ENCODE measurements at regions not wholly inside any gene's neighbourhood (a gene's known extent, or its start where the extent isn't known, plus 50 kb on each side); places are given as distances from the start of the nearest gene placed in this dataset.

DNA sequence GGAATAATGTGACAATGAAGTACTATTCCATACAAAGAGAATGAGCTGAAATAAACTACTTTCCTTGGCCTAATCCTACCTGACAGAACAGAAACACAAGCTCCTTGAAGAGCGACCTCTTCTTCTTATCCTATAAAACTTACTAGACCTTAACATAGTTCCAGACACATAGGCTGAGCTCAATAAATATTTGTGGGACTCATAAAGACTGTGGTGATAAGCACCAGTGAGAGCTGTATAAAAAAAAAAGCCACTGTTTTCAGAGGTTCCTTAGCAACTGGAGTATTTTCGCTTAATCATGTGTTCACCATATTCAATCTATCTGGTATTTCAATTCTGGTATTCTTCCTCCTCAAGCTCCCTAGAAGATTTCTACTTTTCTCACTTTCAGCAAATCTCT is 1129.6 kb downstream of the STPG2 start:
- TF ChIP-seq, protein P1, sequence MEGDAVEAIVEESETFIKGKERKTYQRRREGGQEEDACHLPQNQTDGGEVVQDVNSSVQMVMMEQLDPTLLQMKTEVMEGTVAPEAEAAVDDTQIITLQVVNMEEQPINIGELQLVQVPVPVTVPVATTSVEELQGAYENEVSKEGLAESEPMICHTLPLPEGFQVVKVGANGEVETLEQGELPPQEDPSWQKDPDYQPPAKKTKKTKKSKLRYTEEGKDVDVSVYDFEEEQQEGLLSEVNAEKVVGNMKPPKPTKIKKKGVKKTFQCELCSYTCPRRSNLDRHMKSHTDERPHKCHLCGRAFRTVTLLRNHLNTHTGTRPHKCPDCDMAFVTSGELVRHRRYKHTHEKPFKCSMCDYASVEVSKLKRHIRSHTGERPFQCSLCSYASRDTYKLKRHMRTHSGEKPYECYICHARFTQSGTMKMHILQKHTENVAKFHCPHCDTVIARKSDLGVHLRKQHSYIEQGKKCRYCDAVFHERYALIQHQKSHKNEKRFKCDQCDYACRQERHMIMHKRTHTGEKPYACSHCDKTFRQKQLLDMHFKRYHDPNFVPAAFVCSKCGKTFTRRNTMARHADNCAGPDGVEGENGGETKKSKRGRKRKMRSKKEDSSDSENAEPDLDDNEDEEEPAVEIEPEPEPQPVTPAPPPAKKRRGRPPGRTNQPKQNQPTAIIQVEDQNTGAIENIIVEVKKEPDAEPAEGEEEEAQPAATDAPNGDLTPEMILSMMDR (IDR thresholded peaks at IDR 0.05 in 2 of 3, conservative IDR thresholded peaks at IDR 0.05 in 1 of 3; ENCODE audit: control insufficient read depth in 2 of 3, extremely low read depth in 1 of 3, insufficient read depth in 1 of 3, low read depth in 3 of 3, low read length in 3 of 3) = no peak
- no peak for TF ChIP-seq FOXM1 (IDR thresholded peaks at IDR 0.05; ENCODE audit: low read depth, low read length)
- TF ChIP-seq HDAC2 (IDR thresholded peaks at IDR 0.05) = no peak
- TF ChIP-seq TBL1XR1 (IDR thresholded peaks at IDR 0.05; ENCODE audit: low read depth, low read length) = no peak
- TF ChIP-seq POLR2AphosphoS5 (IDR thresholded peaks at IDR 0.05; ENCODE audit: low read length) = no peak
- TF ChIP-seq, protein P2, sequence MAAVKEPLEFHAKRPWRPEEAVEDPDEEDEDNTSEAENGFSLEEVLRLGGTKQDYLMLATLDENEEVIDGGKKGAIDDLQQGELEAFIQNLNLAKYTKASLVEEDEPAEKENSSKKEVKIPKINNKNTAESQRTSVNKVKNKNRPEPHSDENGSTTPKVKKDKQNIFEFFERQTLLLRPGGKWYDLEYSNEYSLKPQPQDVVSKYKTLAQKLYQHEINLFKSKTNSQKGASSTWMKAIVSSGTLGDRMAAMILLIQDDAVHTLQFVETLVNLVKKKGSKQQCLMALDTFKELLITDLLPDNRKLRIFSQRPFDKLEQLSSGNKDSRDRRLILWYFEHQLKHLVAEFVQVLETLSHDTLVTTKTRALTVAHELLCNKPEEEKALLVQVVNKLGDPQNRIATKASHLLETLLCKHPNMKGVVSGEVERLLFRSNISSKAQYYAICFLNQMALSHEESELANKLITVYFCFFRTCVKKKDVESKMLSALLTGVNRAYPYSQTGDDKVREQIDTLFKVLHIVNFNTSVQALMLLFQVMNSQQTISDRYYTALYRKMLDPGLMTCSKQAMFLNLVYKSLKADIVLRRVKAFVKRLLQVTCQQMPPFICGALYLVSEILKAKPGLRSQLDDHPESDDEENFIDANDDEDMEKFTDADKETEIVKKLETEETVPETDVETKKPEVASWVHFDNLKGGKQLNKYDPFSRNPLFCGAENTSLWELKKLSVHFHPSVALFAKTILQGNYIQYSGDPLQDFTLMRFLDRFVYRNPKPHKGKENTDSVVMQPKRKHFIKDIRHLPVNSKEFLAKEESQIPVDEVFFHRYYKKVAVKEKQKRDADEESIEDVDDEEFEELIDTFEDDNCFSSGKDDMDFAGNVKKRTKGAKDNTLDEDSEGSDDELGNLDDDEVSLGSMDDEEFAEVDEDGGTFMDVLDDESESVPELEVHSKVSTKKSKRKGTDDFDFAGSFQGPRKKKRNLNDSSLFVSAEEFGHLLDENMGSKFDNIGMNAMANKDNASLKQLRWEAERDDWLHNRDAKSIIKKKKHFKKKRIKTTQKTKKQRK (IDR thresholded peaks at IDR 0.05; ENCODE audit: low read depth, low read length) = no peak
- no peak for TF ChIP-seq RAD21 (IDR thresholded peaks at IDR 0.05; ENCODE audit: insufficient read depth, low read depth, low read length)

All from GM12878 (cell line).